A673 (cell line): ENCODE measurements at regions not wholly inside any gene's neighbourhood (a gene's known extent, or its start where the extent isn't known, plus 50 kb on each side); places are given as distances from the start of the nearest gene placed in this dataset.
A peak's percentile ranks its signal among the peaks of the same experiment; 100 is the strongest.

Source experiments
- BruUV-seq: library from RNA; stranded (reverse); fragments of 400-500 nt; replicated peaks from 2 replicates; lab custom pipeline; 2021; lab: Mats Ljungman, UMichigan
- CTCF ChIA-PET: fragments of 300-600 bp; sonication (Branson Sonifier 250); formaldehyde crosslinking; loops from one replicate; lab custom pipeline; 2022; ENCODE audit warnings: antibody characterized with exemption; lab: Charles Lee
- POLR2A ChIA-PET: fragments of 300-600 bp; sonication (Branson Sonifier 250); formaldehyde crosslinking; loops from one replicate; lab custom pipeline; 2022; ENCODE audit warnings: antibody characterized with exemption; ENCODE audit not compliant: low non-redundant PET; lab: Charles Lee
- DNase-seq: peaks from one replicate; pipeline ENCODE4 v3.0.0-alpha.2; 2015; ENCODE audit warnings: low spot score
- H3K27ac ChIP-seq: fragments of 200-600 bp; sonication (generic); 2 replicates; pipeline ENCODE4 v1.5.1; 2016; ENCODE audit warnings: mixed run types, low read depth, mild to moderate bottlenecking, mixed read lengths, antibody characterized with exemption, low read length; ENCODE audit not compliant: poor library complexity, severe bottlenecking
- H3K27me3 ChIP-seq: fragments of 200-600 bp; sonication (generic); replicated peaks from 2 replicates; pipeline ENCODE4 v1.6.1; 2017; ENCODE audit warnings: mixed run types, low read depth, mild to moderate bottlenecking, mixed read lengths, antibody characterized with exemption, low read length; ENCODE audit not compliant: insufficient read depth, poor library complexity
- H3K36me3 ChIP-seq: fragments of 200-600 bp; sonication (generic); 2 replicates; pipeline ENCODE4 v1.6.1; 2016; ENCODE audit warnings: mixed run types, mild to moderate bottlenecking, mixed read lengths, antibody characterized with exemption, low read length; ENCODE audit not compliant: insufficient read depth, poor library complexity, severe bottlenecking
- H3K4me1 ChIP-seq: fragments of 200-600 bp; sonication (generic); 2 replicates; pipeline ENCODE4 v1.6.1; 2017; ENCODE audit warnings: mixed run types, mild to moderate bottlenecking, mixed read lengths, antibody characterized with exemption, low read length; ENCODE audit not compliant: insufficient read depth, poor library complexity, severe bottlenecking
- H3K4me3 ChIP-seq: fragments of 200-600 bp; sonication (generic); 2 replicates; pipeline ENCODE4 v1.5.1; 2016; ENCODE audit warnings: low read depth, mixed run types, mild to moderate bottlenecking, mixed read lengths, low read length; ENCODE audit not compliant: poor library complexity, severe bottlenecking
- H3K9me3 ChIP-seq: fragments of 200-600 bp; sonication (generic); 2 replicates; pipeline ENCODE4 v1.6.1; 2016; ENCODE audit warnings: mixed run types, low read depth, mild to moderate bottlenecking, mixed read lengths, antibody characterized with exemption, low read length; ENCODE audit not compliant: poor library complexity, severe bottlenecking
- CTCF ChIP-seq: fragments of 300-800, 200-600 bp; sonication (generic); conservative IDR thresholded peaks from 2 replicates; pipeline ENCODE4 v1.5.1; 2017; ENCODE audit warnings: low read depth, mild to moderate bottlenecking, antibody characterized with exemption, low read length, moderate library complexity, mixed read lengths
- EZH2 ChIP-seq: fragments of 200-600 bp; sonication (generic); IDR thresholded peaks from 2 replicates; pipeline ENCODE4 v1.6.1; 2017; ENCODE audit warnings: borderline replicate concordance, low read depth, mild to moderate bottlenecking, mixed read lengths, antibody characterized with exemption, low read length; ENCODE audit not compliant: poor library complexity, severe bottlenecking
- intact Hi-C: fragments of 100-400 bp; cut with micrococcal nuclease; formaldehyde crosslinking; loops from one replicate; pipeline ENCODE4 v1.10.0; 2022; ENCODE audit not compliant: unreplicated experiment

GRCh38 chr12:59839514-59839913, 243.7 kb downstream of the SLC16A7 start:
- no peaks in the 10 kb centered on the region for H3K9me3 ChIP-seq
- no TSS peak for BruUV-seq
- ChIA-PET CTCF (interaction anchor here (0.6 kb wide), 1 partner anchor 433 kb away, joined by 4 read pairs; no protein-coding TSS in a partner anchor), POLR2A (no interaction called here)
- peak overlapping the region; percentile 30 for H3K27ac ChIP-seq
- peak; percentile 50 for DNase-seq
- H3K36me3 ChIP-seq = no peaks in the 10 kb centered on the region
- intact Hi-C loops = no loop called here
- no peaks in the 10 kb centered on the region for H3K4me1 ChIP-seq
- TF ChIP-seq EZH2 (no peak), CTCF (no peak)
- no peaks in the 10 kb centered on the region for H3K27me3 ChIP-seq
- H3K4me3 ChIP-seq = no peak overlapping the region

- H3K27me3 ChIP-seq = no peaks in the 10 kb centered on the region
- no peak overlapping the region for H3K27ac ChIP-seq
- no TSS peak for BruUV-seq
- intact Hi-C loops = no loop called here
- POLR2A ChIA-PET = no interaction called here
- no peak overlapping the region for H3K4me3 ChIP-seq
- H3K9me3 ChIP-seq = no peaks in the 10 kb centered on the region
- no peaks in the 10 kb centered on the region for H3K36me3 ChIP-seq
- CTCF ChIA-PET = no interaction called here
- DNase-seq = no peak
- no peaks in the 10 kb centered on the region for H3K4me1 ChIP-seq
- TF ChIP-seq CTCF (no peak), EZH2 (no peak)
Measured at GRCh38 chr12:59843260-59843843, 247.5 kb downstream of the SLC16A7 start.

GRCh38 chr12:59844750-59845149, 248.9 kb downstream of the SLC16A7 start:
- Histone ChIP-seq H3K9me3 (no peaks in the 10 kb centered on the region), H3K27me3 (no peaks in the 10 kb centered on the region), H3K36me3 (no peaks in the 10 kb centered on the region), H3K27ac (no peak overlapping the region), H3K4me3 (no peak overlapping the region), H3K4me1 (no peaks in the 10 kb centered on the region)
- CTCF ChIA-PET = no interaction called here
- TF ChIP-seq EZH2 = no peak
- TF ChIP-seq CTCF = no peak
- POLR2A ChIA-PET = no interaction called here
- BruUV-seq = no TSS peak
- no peak for DNase-seq
- intact Hi-C loops = no loop called here
